NCI-H1930 (cell line): ENCODE measurements at regions not wholly inside any gene's neighbourhood (a gene's known extent, or its start where the extent isn't known, plus 50 kb on each side); places are given as distances from the start of the nearest gene placed in this dataset.

Source experiments
- DNase-seq, 2 experiments: peaks; one replicate each; lab custom pipeline; 2025; lab: John Stamatoyannopoulos, UW

DNA sequence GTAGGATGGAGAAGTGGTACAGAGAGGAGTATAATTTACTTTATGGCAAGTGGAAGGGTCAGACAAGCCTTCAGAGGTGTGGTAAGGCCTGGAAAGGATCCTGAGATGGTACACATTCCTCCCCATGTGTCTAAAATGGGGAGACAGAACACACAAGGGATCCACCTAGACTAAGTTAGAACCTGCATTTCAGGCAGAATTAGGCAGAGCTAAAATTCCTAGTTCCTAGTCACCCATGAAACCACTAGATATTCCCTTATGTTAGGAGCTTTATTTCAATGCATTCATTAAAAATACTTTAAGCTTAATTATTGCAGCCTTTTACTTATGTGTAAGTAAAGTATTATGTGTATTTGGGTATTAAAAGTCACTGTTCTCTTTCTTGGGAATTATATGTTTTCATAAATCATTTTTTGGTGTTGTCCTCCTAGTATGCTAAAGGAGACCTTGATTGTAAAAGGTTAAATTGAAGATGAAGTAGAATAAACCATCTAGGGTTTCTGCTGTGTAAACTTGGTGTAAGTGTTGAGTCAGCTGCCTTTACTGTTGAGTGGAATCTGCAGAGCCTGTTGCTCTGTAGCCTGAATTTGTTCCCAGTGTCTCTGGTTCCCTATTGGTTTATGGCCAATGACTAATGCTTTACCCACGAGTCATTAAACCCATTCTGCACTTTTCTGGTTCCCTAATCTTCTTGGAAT lies 423.2 kb downstream of the ATP23 start:
- DNase-seq: no peak

DNA sequence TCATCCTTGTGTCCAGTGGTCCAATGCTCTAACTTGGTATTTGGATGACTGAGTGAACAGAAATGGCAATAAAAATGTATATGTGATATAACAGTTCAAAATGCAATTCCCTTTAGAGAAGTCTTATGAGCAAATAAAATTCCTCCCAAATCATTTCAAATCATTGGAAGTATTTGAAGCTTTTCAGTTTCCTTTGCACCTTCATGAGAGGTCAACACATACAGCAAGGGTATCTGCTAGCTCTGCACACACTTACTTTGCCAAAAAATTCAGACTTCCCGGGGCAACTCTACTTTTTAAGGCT lies 423.7 kb downstream of the ATP23 start:
- no peak for DNase-seq

DNA sequence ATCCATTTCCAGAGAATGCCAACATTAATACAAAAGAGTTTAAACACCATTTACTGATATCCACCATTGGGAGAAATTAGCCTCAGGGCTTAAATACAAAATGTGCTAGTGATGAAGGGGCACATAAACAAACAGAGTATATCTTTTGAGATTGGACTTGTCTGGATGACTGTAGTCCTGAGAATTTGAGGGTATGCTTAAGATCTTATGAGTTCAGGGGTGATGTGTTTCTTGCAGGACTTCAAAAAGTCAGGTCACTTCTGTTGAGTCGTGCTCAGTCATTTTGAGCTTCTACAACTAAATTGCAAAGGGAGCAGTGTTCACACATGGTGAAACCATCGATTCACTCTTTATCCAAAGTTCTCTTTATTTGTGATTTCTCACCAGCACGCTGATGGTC lies 425.7 kb downstream of the ATP23 start:
- DNase-seq: no peak

DNA sequence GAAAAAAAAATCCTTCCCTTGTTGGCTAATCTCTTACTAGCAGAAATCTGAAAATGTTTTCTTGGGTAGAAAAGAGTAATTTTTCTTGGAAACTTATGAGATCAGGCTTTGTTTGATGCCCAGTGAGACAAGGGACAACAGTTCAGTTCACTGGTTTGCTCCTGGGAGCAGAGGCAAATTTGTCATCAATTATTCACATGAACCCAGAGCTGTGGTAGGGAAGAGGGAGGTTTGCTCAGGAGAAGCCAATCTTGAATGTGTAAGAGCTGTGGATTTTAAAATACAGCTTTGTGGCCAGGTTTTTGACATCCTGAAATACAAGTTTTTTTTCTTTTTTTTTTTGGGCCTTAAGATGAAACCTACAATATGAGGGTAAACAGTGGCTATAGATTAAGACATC lies 426.6 kb downstream of the ATP23 start:
- no peak for DNase-seq

DNA sequence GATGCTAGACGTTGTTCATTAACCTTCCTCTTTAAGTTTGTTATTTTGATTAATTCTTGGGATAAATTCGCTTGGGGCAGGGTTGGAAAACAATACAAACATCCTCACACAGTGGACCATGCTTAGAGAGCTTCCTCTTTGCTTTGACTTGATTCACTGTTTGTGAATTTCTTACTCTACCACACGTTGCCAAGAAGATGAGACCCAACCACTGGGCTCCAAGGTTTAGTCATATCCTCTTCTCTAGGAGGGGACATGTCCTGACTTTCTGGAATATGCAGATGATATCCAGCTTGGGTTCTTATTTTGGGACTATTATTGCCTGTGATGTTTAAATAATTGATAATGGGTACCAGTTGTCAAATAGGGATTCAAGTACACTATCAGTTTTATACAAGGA lies 428.2 kb downstream of the ATP23 start:
- DNase-seq: no peak

DNA sequence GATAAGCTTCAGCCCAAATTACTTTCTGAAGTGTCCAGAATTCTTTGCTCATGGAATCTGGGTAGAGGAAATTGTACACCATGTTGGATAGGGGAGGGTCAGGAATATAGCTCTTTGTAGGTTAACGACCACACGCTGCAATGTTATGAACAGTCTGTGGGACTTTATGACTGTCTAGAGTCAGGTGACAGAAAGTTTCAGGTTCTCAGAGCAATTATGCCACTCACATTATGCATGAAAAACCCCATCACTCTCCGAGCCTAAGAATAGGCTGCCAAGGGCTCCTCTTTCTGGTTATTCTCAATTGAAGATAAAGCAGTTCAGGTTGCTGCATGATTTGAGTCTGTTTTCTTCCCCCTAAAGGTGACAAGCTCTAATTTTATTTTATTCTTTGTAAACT lies 430.9 kb downstream of the ATP23 start:
- no peak for DNase-seq

DNA sequence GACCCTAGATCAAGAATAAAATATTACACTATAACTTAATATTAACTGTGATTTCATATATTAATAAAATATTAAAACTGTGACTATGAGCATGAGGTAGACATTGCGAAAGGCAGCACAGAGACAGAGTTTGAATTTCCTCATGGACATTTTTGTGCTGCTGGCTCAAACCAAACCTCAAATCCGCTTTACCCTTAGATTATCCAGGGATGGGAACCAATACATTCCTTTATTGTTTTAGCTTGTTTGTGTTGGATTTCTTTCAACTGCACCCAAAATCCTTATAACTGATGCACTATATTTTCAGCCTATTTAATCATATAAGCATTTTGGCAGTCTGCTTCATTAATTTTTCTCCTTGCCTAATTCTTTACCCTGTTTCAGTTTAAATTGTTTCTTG lies 436.7 kb downstream of the ATP23 start:
- no peak for DNase-seq

DNA sequence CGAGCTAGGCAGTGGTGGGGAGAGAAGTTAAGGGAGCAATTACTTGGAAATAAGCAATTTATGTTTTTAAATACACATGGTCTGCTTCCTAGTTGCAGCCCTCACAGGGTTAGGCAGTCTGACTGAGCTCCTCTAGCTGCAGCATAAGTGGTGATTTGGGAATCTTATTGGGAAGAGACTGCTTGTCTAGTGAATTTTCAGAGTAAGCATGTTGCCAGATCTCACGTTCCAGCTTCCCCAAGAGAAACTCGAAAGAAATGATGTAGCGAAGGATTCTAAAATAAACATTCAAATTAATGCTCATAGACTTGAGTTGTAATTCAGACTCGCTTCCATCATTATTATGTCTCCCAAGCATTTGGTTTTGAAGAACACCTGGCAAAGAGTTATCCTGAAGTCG lies 440.2 kb downstream of the ATP23 start:
- DNase-seq: no peak

DNA sequence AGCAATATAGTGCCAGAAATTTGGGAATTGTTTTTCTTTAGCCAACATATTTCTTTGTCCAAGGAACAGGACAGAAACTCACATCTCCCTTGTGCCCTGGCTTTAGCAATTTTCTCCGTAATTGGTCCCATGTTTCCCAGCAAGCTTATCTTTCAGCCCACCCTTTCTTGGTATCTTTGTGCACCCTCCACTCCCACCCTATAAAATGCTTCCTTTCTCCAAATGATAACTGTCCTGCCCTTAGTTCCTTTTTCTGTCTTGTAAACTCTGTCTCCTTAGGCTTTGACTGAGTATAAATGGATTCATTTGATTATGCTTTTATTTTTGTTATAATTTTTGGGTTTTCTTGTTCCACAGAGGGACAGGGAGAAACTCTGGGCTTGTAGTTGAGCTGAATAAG lies 442.8 kb downstream of the ATP23 start:
- no peak for DNase-seq

DNA sequence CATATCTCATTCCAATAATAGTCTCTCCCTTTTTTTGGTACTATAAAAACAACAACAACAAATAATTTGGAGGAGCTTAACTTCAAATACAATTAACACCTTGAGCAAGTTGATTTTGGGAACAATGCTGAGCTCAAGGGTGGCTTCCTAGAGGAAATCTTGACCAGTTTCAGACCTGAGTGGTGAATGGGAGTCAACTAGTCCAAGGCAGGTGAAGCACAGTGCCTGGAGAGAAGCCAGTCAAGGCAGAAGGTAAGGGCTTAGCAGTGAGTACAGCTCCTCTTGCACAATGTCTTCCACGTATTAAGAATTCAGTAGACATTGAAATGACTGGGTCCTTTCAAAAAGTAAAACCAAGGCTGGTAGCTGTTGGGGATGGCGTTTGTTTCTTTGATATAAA lies 444.8 kb downstream of the ATP23 start:
- DNase-seq: no peak

DNA sequence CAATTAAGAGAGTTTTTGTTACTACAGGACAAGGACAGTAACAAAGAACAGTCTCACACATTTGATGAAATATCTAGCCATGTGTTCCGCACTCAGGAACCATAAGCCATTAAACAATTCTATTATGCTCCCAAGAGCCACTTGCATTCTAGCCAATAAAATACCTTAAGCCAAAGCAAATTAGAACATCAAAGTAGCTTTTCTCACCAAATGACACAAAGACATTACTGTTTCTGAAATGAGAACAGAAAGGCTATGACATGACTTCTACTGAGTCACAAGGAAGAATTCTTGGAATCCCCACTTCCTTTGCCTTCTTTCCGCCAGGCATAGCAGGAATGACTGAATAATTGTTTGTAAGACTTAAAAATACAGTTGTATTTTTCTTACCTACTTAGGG lies 445.8 kb downstream of the ATP23 start:
- no peak for DNase-seq

DNA sequence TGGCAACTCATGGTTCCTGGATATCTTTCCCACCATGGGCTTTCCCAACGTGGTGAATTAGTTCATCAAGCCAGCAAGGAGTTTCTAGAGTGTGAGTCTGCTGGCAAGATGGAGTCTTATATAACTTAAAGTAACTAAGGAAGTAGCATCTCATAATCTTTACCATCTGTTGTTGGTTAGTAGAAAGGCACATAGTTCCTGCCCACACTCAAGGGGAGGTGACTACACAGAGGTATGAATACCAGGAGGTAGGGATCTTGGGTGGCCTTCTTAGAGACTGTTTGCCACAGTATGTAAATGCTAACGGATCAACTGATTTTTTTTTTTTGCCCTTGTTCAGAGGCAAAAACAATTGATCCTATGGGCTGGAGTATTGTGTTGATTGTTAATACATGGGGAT lies 446.9 kb downstream of the ATP23 start:
- DNase-seq: no peak

DNA sequence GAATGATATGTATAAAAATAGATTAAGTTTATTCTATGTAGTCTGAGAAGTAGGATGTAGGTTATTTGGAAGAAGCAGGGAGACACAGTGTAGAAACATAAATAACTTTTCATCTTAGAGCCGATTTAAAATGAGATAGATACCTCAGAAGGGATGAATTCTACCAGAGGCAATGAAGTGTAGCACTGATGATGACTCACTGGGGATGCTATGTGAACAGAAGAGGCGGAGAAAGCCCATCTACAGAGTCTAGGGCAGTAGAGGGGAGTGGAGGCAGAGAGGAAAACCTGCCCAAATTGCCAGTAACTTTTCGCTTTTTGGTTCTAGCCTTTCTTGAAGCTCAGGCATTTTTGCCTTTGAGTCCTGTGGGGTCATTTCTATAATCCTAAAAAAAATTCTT lies 451.8 kb downstream of the ATP23 start:
- DNase-seq: no peak

DNA sequence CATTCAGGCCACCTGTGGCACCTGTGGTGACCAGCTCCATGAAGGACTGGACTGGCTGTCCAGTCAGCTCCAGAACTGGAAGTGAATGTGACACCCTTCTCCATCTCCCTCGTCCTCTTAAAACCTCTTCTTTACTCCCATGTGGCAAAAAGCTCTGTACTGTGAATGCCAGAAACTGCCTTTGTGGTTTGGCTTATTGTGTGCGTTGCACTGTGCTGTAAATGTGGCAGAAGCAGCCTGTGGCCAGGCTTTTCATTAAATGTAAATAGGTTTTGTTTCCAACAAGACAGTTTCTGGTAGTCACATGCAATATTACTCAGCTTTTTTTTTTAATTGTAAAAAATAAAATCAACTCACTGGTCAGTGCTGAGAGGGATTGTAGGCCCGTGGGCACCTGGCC lies 453.7 kb downstream of the ATP23 start:
- DNase-seq: no peak

DNA sequence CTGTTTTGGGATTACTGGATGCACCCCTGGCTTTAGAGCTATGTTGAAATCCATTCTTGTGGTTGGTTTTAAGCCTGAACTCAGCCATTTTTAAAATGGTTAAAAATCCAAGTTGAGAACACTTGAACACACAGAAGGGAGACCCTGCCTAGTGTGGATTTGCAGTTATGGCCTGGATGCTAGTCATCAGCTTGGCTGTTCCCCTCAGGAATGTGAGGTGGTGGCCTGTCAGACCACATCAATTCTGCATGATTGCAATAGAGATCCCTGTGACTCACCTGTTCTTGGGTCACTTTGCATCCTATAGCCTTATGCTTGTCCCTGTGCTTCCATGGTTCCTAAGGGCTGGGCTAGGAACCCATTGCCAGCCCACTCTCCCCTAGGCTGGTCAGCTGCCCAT lies 454.1 kb downstream of the ATP23 start:
- no peak for DNase-seq

DNA sequence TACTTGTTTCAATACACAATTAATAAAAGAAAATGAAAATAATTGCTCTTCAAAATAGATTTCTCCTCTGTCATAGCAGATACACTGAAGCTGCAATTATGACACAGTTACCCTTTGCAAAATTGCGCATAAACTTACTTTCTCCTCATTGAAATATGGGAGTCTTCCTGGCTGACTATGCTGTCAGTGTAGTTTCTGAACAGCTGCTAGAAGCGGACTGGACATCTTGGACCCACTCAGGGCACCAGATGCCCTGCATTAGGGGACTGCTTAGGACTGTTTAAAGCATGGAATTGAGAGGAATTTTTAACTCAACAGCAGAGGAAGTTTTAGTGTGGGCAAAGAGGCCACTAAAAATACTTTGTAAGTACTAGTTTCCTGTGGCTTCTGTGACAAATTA lies 454.9 kb downstream of the ATP23 start:
- no peak for DNase-seq

DNA sequence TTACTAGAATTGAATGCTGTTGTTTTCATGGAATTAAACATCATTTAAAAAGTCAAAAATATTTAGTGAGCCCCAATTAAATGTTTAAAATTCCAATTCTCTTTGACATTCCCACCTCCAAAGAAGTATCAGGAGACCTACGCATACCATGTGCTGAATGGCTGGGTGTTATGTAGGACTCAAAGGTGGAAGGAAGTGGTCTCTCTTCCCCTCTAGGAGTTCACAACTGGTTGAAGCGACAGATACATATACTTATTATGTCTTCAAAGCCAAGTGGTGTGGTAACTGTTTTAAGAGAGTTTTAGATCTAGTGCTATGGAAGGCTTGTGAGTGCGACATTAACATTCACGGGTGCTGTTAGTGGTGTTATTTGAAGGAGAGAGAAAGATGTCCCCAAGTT lies 464.0 kb downstream of the ATP23 start:
- DNase-seq: no peak

DNA sequence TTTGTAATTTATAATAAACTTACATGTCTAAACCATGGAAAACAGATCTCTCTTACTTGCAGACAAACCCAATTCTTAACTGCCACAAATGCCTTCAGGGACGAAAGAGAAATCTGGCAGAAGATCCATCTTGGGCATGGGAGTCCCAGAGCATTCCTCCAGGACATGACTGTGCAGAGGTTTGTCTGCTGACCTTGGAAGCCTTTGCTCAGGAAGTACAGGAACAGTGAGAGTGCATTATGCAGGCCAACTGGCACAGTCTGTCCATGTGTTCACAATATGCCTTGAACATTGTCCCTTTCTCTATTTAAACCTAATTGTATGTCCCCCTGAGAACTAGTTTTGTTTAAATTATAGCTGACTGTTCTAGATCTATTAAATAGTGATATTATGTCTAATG lies 467.1 kb downstream of the ATP23 start:
- DNase-seq: no peak

DNA sequence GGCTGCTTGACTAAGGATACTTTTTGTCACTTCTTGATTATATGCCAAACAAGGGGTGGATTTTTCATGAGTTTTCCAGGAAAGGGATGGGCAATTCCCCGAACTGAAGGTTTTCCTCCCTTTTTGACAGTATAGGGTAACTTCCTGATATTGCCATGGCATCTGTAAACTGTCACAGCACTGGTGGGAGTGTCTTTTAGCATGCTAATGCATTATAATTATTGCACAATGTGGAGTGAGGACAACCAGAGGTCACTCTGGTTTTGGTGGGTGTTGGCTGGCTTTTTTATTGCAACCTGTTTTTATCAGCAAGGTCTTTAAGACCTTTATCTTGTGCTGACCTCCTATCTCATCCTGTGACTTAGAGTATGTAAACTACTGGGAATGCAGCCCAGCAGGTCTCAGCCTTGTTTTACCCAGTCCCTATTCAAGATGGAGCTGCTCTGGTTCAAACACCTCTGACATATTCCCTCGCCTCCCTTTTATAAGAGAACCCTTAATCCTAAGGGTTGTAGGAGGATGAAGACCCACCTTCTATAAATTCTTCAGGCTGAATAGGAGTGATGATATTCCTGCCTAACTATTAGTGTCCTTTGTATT lies 471.2 kb downstream of the ATP23 start:
- DNase-seq: no peak

DNA sequence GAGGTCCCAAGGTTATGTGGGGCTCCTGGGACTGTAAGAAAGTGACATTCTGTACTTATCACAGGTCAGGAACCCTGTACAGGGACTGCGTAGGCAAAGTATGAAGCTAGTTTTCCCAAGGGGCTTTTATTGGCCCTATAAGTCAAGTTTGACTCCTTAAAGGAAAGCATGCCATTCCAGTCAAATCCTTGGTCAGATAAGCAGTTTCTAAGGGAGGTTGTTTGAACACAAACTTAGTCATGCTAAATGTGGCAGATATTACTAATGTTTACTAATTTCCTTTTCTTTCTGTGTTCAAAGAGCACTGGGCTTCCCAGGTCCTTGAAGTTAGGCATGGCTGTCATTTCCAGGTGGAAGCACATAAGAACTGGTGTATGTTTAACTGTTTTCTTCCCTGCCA lies 472.4 kb downstream of the ATP23 start:
- no peak for DNase-seq

DNA sequence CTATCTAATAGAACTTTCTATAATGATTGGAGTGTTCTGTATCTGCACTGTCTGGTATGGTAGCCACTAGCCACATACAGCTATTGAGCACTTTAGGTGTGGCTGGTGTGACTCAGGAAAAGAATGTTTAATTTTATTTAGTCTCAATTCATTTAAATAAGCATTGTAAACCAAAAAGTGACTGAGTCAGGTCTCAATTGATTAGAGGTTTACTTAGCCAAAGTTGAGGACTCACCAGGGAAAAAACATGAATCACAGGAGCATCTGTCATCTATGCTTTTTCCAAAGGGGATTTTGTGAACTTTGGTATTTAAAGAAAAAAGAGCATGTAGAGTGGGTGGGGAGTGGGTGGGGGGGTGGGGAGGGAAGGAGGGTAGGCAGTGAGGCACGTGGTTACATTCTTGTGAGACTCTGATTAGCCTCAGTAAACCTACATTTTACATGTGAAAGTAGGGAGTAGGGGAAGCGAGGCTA lies 473.1 kb downstream of the ATP23 start:
- DNase-seq: no peak

DNA sequence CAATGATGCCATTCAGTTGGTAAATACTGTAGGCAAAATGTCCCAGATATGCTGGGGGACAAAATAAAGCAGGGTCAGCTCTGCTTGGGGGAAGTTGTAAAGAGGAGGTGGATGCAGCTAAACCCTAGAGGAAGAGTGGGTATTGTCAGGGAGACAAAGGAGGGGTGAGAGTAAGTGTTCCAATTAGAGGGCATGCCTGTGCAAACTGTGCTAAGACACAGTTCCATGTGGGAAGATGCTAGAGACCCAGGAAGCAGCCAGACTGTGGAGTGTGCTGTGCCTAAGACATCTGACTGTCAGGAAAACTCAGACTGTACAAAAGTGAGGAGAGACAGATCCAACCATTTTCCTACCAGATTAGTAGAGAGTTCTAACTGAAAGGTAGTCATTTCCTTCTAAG lies 474.3 kb downstream of the ATP23 start:
- no peak for DNase-seq

DNA sequence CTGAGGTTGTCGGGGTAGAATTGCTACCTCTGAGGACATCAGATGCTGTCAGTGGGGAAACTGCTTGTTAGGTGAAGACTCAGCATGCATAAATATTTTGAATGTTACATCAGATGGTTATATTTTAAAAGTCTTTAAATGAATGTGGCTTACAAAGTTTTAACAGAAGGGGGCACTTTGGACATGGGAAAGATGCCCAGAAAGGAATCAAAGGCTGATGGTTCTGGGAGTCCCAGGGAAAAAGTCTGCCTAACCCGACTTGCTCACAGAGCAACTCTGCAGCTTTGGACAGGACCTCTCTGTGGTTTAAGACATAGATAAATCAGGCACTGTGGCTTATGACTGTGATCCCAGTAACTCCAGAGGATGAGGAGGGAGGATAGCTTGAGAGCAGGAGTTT lies 474.9 kb downstream of the ATP23 start:
- DNase-seq: no peak

DNA sequence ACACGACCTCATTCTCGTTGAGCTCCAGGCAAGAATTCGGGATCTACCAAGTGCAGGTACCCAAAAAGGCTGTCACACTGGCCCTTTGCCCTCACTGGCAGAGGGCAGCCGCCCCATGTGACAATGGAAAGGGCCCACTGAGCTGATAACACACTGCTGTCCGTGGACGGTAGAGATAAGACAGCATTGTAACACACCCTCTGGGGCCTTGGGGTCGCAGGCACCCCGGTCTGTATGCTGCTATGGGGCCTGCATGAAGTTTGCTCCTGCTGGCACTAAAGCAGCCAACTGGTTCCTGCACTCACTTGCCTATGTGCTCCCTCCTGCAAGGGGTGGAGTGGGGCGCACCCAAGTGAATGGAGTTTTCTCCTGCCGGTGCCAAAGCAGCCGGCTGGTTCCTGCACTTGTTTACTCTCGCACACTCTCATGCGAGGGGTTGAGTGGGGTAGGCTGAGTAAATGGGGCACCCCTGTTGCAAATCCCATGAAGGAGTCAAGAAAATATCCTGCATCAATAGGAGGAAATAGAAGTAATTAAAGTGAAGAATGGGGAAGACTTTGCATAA lies 477.9 kb downstream of the ATP23 start:
- DNase-seq: no peak
